ENCODE measurements at regions not wholly inside any gene's neighbourhood (a gene's known extent, or its start where the extent isn't known, plus 50 kb on each side); places are given as distances from the start of the nearest gene placed in this dataset.

DNA sequence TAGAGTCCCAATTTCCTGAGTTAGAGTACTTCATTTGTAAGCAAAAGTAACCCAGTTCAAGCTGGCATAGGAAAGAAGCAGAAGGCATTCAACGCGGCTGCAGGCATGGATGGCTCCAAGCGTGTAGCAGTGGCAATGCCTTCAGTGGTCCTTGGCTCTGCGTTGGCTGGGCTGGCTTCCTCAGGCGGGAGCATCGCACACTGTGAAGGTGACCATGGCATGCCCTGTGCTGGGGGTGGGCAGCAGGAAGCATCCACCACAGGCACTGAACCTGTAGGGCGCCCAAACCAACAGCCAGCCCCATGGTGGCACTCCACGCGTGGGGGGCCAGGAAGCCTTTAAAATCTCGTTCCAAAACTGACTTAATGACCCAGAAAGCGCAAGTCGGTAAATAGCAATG lies 53.6 kb upstream of the SPACA7 start:
- TF ChIP-seq, protein P1, sequence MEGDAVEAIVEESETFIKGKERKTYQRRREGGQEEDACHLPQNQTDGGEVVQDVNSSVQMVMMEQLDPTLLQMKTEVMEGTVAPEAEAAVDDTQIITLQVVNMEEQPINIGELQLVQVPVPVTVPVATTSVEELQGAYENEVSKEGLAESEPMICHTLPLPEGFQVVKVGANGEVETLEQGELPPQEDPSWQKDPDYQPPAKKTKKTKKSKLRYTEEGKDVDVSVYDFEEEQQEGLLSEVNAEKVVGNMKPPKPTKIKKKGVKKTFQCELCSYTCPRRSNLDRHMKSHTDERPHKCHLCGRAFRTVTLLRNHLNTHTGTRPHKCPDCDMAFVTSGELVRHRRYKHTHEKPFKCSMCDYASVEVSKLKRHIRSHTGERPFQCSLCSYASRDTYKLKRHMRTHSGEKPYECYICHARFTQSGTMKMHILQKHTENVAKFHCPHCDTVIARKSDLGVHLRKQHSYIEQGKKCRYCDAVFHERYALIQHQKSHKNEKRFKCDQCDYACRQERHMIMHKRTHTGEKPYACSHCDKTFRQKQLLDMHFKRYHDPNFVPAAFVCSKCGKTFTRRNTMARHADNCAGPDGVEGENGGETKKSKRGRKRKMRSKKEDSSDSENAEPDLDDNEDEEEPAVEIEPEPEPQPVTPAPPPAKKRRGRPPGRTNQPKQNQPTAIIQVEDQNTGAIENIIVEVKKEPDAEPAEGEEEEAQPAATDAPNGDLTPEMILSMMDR (conservative IDR thresholded peaks at IDR 0.05; ENCODE audit: low read depth), result no peak
- CTCF ChIA-PET, result no interaction called here
- no peak overlapping the region for H3K27ac ChIP-seq
- POLR2A ChIA-PET (ENCODE audit: low non-redundant PET), result no interaction called here
- no peak for DNase-seq (ENCODE audit: low spot score)

DNA sequence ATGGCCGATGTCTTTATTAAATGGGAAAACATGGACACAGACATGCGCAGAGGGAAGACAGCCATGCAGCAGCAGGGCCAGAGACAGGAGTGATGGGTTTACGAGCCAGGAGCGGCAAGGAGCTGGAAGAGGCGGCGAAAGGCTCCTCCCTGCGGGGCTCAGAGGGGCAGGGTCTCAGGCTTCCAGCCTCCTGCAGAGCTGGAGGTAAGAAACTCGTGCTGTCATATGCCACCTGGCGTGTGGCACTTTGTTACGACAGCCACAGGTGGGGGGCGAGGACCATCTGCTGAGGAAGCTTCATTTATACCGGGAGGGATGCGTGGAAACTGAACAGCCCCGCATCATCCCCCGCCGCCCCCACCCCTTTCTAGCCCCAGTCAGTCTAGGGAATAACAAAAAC lies 52.0 kb upstream of the SPACA7 start:
- TF ChIP-seq, protein P1 (conservative IDR thresholded peaks at IDR 0.05; ENCODE audit: low read depth), result no peak
- H3K27ac ChIP-seq, result no peak overlapping the region
- POLR2A ChIA-PET (ENCODE audit: low non-redundant PET), result no interaction called here
- CTCF ChIA-PET, result no interaction called here
- no peak for DNase-seq (ENCODE audit: low spot score)

DNA sequence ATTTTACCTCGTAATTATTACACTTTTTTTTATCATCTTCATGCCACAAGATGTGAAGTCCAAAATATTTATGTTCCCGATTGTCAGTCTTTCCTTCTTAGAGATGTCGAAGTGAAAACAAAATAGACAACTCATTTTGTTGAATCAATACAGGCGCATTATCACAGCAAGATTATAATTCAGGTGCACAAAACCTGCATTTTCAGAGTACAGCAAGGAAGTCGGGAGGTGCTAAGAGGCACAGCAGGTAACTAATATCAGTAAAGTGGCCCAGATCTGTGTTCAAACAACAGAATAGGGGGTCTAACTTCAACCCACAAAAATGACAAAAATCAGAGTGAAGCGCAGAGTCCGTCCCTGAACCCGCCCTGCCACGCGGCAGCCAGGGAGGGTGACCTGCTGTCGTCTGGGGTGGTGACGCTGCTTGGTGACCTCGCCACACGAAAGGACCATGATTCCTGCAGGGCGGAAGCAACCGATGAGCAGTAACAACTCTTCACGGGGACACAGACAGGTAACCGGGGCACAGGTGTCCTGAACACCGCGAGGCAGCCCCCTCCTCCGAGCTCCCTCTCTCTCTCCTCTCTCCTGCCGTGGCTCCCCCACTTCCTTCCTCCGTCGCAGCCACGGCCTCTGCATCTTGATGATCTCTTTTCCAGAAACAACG lies 50.9 kb upstream of the SPACA7 start:
- TF ChIP-seq, protein P1 (conservative IDR thresholded peaks at IDR 0.05; ENCODE audit: low read depth), result no peak
- POLR2A ChIA-PET (ENCODE audit: low non-redundant PET), result no interaction called here
- H3K27ac ChIP-seq, result no peak overlapping the region
- CTCF ChIA-PET, result no interaction called here
- DNase-seq (ENCODE audit: low spot score), result no peak

DNA sequence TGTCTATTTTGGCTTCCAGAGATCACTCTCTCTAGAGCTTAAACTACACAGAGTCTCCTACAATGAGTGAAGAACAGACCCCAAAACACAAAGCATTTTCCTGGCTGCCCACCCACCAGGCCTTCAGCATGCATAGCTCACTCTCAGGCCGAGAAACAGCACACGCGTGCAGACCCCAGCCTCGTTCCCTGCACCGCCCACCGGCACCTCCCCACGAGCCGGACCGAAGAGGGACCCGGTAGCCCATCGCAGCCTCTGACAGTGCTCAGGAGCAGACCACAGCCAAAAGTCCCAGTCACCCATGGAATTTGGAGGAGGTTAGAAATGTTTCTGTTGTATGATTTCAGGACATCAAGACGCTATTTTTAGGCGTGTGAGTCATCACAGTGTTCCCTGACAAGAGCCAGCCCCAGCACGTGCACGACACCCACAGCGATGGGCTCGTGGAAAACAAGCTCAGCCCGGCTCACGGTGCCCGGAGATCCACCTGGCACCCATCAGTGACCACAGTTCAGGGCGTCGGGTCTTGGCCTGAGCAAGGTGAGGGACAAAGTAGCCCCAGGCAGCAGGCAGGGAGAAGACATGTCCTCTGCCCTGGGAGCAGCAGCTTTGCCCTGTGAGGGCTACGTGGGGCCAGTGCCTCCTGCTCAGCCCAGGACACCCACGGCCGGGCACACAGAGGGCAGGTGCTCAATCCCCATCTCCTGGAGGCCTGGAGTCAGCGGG lies 50.1 kb upstream of the SPACA7 start:
- CTCF ChIA-PET, result no interaction called here
- no peak for DNase-seq (ENCODE audit: low spot score)
- H3K27ac ChIP-seq, result no peak overlapping the region
- TF ChIP-seq, protein P1 (conservative IDR thresholded peaks at IDR 0.05; ENCODE audit: low read depth), result no peak
- POLR2A ChIA-PET (ENCODE audit: low non-redundant PET), result no interaction called here

Measured in RWPE1 (cell line).